ENCODE measurements at regions not wholly inside any gene's neighbourhood (a gene's known extent, or its start where the extent isn't known, plus 50 kb on each side); places are given as distances from the start of the nearest gene placed in this dataset.
A peak's percentile ranks its signal among the peaks of the same experiment; 100 is the strongest.

DNA sequence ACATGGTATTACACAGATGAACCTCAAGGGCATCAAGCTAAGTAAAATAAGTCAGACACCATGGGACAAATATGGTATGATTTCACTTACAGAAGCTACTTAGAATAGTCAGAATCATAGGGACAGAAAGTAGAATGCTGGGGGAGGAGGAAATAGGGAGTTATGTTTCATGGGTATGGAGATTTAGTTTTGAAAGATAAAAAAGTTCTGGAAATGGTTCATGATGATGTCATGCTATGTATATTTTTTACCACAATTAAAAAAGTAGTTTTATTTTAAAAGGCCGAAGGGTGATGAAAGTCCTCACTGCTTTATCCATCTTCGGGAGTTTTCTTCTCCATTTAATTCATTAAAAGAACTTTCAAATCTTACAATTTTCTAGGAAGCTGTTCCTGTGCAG is 181.9 kb downstream of the CALCRL start:
- no peak overlapping the region for H3K4me3 ChIP-seq
- WGBS, 2 donors, result 81 to 85% methylated on average over 2 of the region's 2 CpGs
- H3K27ac ChIP-seq, result no peak overlapping the region
- no peaks in the 10 kb centered on the region for H3K36me3 ChIP-seq
- intact Hi-C loops (cut with DNase I), result loop anchor here in 1 of 10 donors (10.0 kb wide), 1 partner anchor 101 kb away; no protein-coding TSS in a partner anchor
- no peak for DNase-seq
- ATAC-seq, result no peak
- no peak for TF ChIP-seq CTCF (IDR thresholded peaks at IDR 0.05)
- peaks cover 0 to 8% (median 0%) of the 10 kb centered on the region in 9 donors for H3K4me1 ChIP-seq
- H3K27me3 ChIP-seq, result no peaks in the 10 kb centered on the region
- peaks cover 0 to 5% (median 0%) of the 10 kb centered on the region in 11 donors for H3K9me3 ChIP-seq

GRCh38 chr2:187264612-187265011 is 183.4 kb downstream of the CALCRL start:
- no peak for DNase-seq

DNA sequence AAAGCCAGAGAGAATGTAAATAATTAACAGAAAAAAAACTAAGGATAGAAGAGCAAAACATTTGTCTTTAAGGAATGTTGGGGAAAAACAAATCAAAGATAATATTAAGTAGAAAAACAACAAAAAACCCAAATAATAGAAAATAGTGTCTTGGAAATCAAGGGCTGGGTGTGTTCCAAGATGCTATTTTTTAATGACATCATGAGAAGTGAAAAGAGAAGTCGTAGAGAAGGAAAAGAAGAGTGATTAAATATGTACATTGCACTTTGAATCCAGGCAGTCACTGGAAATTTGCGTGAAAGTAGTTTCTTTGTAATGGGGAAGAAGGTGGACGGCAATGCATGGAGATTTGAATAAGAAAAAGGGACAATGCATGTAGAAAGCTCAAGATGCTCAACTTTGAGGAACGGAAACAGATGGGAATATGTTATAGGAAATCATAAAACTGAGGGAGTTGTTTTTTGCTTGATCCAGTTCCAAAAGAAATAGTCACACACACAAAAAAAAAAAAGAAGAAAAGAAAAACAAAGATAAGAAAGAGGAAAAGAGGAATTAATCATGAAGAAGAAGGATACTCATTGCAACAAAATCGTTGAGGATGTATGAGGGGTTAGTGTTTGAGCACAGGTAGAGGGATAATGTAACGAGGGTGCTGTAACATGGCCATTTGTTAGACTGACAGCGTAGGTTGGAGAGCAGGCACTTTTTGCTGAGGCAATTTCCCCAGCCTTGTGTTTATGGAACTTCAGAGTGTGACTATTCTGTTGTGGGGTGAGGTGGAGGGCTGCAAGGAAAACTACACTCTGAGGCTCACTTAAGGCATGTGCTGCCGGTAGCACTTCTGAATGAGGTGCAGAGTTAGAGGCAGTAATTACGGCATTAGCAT is 184.1 kb downstream of the CALCRL start:
- no peak for TF ChIP-seq CTCF (IDR thresholded peaks at IDR 0.05)
- Histone ChIP-seq H3K9me3 (no peaks in the 10 kb centered on the region), H3K27me3 (no peaks in the 10 kb centered on the region), H3K4me3 (no peak overlapping the region), H3K4me1 (peaks cover 0 to 8% (median 0%) of the 10 kb centered on the region in 9 donors), H3K36me3 (no peaks in the 10 kb centered on the region), H3K27ac (no peak overlapping the region)
- intact Hi-C loops (cut with DNase I), result loop anchor here in 1 of 10 donors (10.0 kb wide), 1 partner anchor 99 kb away; no protein-coding TSS in a partner anchor
- DNase-seq (no peak), ATAC-seq (no peak)
- 43 to 44% methylated on average over 9 of the region's 9 CpGs for WGBS, 2 donors

More at GRCh38 chr2:187264612-187265011, 183.4 kb downstream of the CALCRL start:
- H3K27ac ChIP-seq, result no peak overlapping the region
- 53 to 75% methylated on average over 1 of the region's 1 CpG for WGBS, 2 donors
- H3K27me3 ChIP-seq, result no peaks in the 10 kb centered on the region
- peak in 1 of 8 donors; percentile 27 for ATAC-seq
- no peak overlapping the region for H3K4me3 ChIP-seq
- intact Hi-C loops (cut with DNase I), result loop anchor here in 1 of 10 donors (10.0 kb wide), 1 partner anchor 100 kb away; no protein-coding TSS in a partner anchor
- H3K9me3 ChIP-seq, result no peaks in the 10 kb centered on the region
- peaks cover 0 to 8% (median 0%) of the 10 kb centered on the region in 9 donors for H3K4me1 ChIP-seq
- H3K36me3 ChIP-seq, result no peaks in the 10 kb centered on the region
- no peak for TF ChIP-seq CTCF (IDR thresholded peaks at IDR 0.05)

- H3K4me1 ChIP-seq, result peaks cover 0 to 8% (median 0%) of the 10 kb centered on the region in 9 donors
- no peak for DNase-seq
- no peaks in the 10 kb centered on the region for H3K36me3 ChIP-seq
- 86 to 93% methylated on average over 1 of the region's 1 CpG for WGBS, 2 donors
- ATAC-seq, result no peak
- no peaks in the 10 kb centered on the region for H3K27me3 ChIP-seq
- no peak overlapping the region for H3K27ac ChIP-seq
- H3K4me3 ChIP-seq, result no peak overlapping the region
- no peaks in the 10 kb centered on the region for H3K9me3 ChIP-seq
- intact Hi-C loops (cut with DNase I), result loop anchor here in 1 of 10 donors (10.0 kb wide), 1 partner anchor 97 kb away; no protein-coding TSS in a partner anchor
- TF ChIP-seq CTCF (IDR thresholded peaks at IDR 0.05), result no peak
These were observed 186.3 kb downstream of the CALCRL start for GRCh38 chr2:187261705-187262104.
